ENCODE measurements at regions not wholly inside any gene's neighbourhood (a gene's known extent, or its start where the extent isn't known, plus 50 kb on each side); places are given as distances from the start of the nearest gene placed in this dataset.

- TF ChIP-seq CTCF (IDR thresholded peaks at IDR 0.05) (no peak), POLR2A (IDR thresholded peaks at IDR 0.05) (no peak)
These were observed 207.9 kb downstream of the PTPRU start for GRCh38 chr1:29444081-29444715.
